ENCODE measurements at regions not wholly inside any gene's neighbourhood (a gene's known extent, or its start where the extent isn't known, plus 50 kb on each side); places are given as distances from the start of the nearest gene placed in this dataset.

DNA sequence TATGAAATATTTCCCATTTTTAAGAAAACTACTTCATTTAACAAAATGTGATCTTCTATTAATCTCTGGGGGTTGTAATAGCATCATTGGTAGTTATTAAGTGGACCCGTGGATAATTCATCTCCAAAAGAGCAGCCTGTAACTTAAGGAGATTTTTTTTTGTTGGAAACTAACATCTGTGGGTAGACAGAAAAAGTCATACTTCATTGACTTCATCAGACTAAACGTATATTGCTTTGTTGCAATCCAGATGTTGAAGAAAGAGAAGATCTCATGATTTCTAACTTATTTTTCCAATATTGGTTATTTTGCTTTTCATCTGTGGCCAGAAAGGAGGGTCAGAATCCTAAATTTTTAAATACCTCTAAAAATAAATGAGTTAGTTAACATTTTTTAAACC is 296.5 kb upstream of the MIR17HG start:
- TF ChIP-seq RFX5 (IDR thresholded peaks at IDR 0.05) (no peak), POLR2A (IDR thresholded peaks at IDR 0.05; ENCODE audit: low read length) (no peak), BCL3 (IDR thresholded peaks at IDR 0.05) (no peak), EP300 (IDR thresholded peaks at IDR 0.05) (no peak), KDM5A (IDR thresholded peaks at IDR 0.05) (no peak), CTCF (IDR thresholded peaks at IDR 0.05) (no peak), NR3C1 (IDR thresholded peaks at IDR 0.05) (no peak), RAD21 (conservative IDR thresholded peaks at IDR 0.05 in 1 of 2, IDR thresholded peaks at IDR 0.05 in 1 of 2) (no peak), MYC (IDR thresholded peaks at IDR 0.05; ENCODE audit: borderline replicate concordance, low read length) (no peak), TP53 (CRISPR knock-in tag; IDR thresholded peaks at IDR 0.05) (no peak), USF2 (IDR thresholded peaks at IDR 0.05) (no peak), POLR2AphosphoS2 (conservative IDR thresholded peaks at IDR 0.05; ENCODE audit: low read length) (no peak), NPAS2 (CRISPR knock-in tag; IDR thresholded peaks at IDR 0.05; ENCODE audit: borderline replicate concordance) (no peak)
- TF ChIP-seq, protein P1, sequence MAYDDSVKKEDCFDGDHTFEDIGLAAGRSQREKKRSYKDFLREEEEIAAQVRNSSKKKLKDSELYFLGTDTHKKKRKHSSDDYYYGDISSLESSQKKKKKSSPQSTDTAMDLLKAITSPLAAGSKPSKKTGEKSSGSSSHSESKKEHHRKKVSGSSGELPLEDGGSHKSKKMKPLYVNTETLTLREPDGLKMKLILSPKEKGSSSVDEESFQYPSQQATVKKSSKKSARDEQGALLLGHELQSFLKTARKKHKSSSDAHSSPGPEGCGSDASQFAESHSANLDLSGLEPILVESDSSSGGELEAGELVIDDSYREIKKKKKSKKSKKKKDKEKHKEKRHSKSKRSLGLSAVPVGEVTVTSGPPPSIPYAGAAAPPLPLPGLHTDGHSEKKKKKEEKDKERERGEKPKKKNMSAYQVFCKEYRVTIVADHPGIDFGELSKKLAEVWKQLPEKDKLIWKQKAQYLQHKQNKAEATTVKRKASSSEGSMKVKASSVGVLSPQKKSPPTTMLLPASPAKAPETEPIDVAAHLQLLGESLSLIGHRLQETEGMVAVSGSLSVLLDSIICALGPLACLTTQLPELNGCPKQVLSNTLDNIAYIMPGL (CRISPR knock-in tag; IDR thresholded peaks at IDR 0.05; ENCODE audit: borderline replicate concordance): no peak
